PC-9 (cell line): ENCODE measurements at regions not wholly inside any gene's neighbourhood (a gene's known extent, or its start where the extent isn't known, plus 50 kb on each side); places are given as distances from the start of the nearest gene placed in this dataset.

Source experiments
- CTCF ChIP-seq: fragments of 200-600 bp; sonication (generic); conservative IDR thresholded peaks from 2 replicates; pipeline ENCODE4 v1.6.1; 2017; ENCODE audit warnings: mixed run types, antibody characterized with exemption, mild to moderate bottlenecking, moderate library complexity
- EZH2 ChIP-seq: fragments of 200-600 bp; sonication (generic); IDR thresholded peaks from 2 replicates; pipeline ENCODE4 v1.8.0; 2017; ENCODE audit warnings: antibody characterized with exemption, low read depth

GRCh38 chr10:64011912-64012714 is 490.9 kb downstream of the REEP3 start:
- TF ChIP-seq CTCF, result no peak
- TF ChIP-seq EZH2, result no peak
